Stimulated activated CD8-positive, alpha-beta memory T cell treated with anti-CD3 and anti-CD28 coated beads, Interleukin-15, amount 100 ng/mL, for 24 hours (primary cell): ENCODE measurements at regions not wholly inside any gene's neighbourhood (a gene's known extent, or its start where the extent isn't known, plus 50 kb on each side); places are given as distances from the start of the nearest gene placed in this dataset.

Experiments used
- DNase-seq: peaks from one replicate; pipeline ENCODE4 v3.0.0-alpha.2; 2020; ENCODE audit warnings: low read depth

- DNase-seq, result no peak
Measured at GRCh38 chr11:45518141-45518832, 147.1 kb downstream of the CHST1 start.

GRCh38 chr11:45517171-45517770 is 148.2 kb downstream of the CHST1 start:
- DNase-seq, result no peak

GRCh38 chr11:45513821-45514340 is 151.5 kb downstream of the CHST1 start:
- DNase-seq, result no peak

GRCh38 chr11:45512471-45513148 is 152.8 kb downstream of the CHST1 start:
- DNase-seq, result no peak

- DNase-seq, result no peak
Measured at GRCh38 chr11:45511566-45511965, 153.9 kb downstream of the CHST1 start.

GRCh38 chr11:45507916-45508315 is 157.5 kb downstream of the CHST1 start:
- no peak for DNase-seq

- no peak for DNase-seq
Measured at GRCh38 chr11:45503311-45503710, 162.1 kb downstream of the CHST1 start.

GRCh38 chr11:45502226-45502545 is 163.2 kb downstream of the CHST1 start:
- DNase-seq, result no peak

GRCh38 chr11:45501392-45502225 is 163.8 kb downstream of the CHST1 start:
- no peak for DNase-seq

GRCh38 chr11:45500451-45500850 is 165.0 kb downstream of the CHST1 start:
- no peak for DNase-seq

- no peak for DNase-seq
Measured at GRCh38 chr11:45494738-45495137, 170.7 kb downstream of the CHST1 start.

GRCh38 chr11:45489281-45489905 is 176.0 kb downstream of the CHST1 start:
- no peak for DNase-seq

- DNase-seq, result no peak
Measured at GRCh38 chr11:45486461-45486860, 179.0 kb downstream of the CHST1 start.

GRCh38 chr11:45485070-45485707 is 180.2 kb downstream of the CHST1 start:
- DNase-seq, result no peak

- DNase-seq, result no peak
Measured at GRCh38 chr11:45484326-45484883, 181.0 kb downstream of the CHST1 start.

- no peak for DNase-seq
Measured at GRCh38 chr11:45483416-45483815, 182.0 kb downstream of the CHST1 start.

- no peak for DNase-seq
Measured at GRCh38 chr11:45482331-45482730, 183.1 kb downstream of the CHST1 start.

GRCh38 chr11:45481026-45481425 is 184.4 kb downstream of the CHST1 start:
- no peak for DNase-seq

- no peak for DNase-seq
Measured at GRCh38 chr11:45477588-45477987, 187.8 kb downstream of the CHST1 start.

GRCh38 chr11:45476126-45476525 is 189.3 kb downstream of the CHST1 start:
- DNase-seq, result no peak

- DNase-seq, result no peak
Measured at GRCh38 chr11:45475173-45475572, 189.0 kb upstream of the SYT13 start.
